ENCODE measurements at regions not wholly inside any gene's neighbourhood (a gene's known extent, or its start where the extent isn't known, plus 50 kb on each side); places are given as distances from the start of the nearest gene placed in this dataset.

DNA sequence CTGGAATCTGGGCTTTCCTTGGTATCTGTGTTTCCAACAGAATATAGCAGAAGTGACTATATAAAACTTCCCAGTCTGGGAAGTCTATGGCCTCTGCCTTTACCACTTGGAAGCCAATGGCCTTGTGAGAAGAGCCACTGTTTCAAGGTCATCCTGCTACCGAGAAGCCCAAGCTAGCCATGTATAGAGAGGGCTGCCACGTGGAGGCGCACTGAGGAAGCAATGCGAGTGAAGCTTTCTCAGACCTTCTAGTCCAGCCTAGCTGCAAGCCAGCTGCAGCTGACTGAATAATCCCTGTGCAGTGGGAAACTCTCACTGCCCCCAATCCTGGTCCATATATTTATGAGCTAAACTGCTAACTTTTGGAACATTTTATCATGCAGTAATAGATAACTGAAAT lies 661.8 kb upstream of the RIOK2 start:
- no peak for DNase-seq (ENCODE audit: low read depth in 2 of 2)

DNA sequence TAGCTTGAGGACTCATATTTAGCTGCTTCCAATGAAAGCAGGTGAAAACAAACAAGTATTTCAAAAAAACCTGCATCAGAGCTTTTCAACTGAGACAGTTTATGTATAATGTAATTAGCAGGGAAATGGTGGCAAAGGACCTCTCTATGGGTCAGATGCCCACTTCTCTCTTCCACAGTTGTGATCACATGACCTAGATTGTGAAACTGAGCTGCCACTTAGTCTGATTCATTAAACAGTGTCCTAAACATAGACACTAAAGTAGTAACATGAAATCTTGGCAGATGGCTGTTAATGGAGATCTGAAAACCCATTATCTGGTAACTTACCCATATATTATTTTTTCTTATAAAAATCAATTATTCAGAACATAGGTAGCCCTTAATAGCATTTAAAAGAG lies 663.6 kb upstream of the RIOK2 start:
- no peak for DNase-seq (ENCODE audit: low read depth in 2 of 2)

- no peak for DNase-seq (ENCODE audit: low read depth in 2 of 2)
These were observed 665.0 kb upstream of the RIOK2 start for GRCh38 chr5:97847920-97848631.

GRCh38 chr5:97851036-97851435 lies 668.0 kb upstream of the RIOK2 start:
- no peak for DNase-seq (ENCODE audit: low read depth in 2 of 2)

DNA sequence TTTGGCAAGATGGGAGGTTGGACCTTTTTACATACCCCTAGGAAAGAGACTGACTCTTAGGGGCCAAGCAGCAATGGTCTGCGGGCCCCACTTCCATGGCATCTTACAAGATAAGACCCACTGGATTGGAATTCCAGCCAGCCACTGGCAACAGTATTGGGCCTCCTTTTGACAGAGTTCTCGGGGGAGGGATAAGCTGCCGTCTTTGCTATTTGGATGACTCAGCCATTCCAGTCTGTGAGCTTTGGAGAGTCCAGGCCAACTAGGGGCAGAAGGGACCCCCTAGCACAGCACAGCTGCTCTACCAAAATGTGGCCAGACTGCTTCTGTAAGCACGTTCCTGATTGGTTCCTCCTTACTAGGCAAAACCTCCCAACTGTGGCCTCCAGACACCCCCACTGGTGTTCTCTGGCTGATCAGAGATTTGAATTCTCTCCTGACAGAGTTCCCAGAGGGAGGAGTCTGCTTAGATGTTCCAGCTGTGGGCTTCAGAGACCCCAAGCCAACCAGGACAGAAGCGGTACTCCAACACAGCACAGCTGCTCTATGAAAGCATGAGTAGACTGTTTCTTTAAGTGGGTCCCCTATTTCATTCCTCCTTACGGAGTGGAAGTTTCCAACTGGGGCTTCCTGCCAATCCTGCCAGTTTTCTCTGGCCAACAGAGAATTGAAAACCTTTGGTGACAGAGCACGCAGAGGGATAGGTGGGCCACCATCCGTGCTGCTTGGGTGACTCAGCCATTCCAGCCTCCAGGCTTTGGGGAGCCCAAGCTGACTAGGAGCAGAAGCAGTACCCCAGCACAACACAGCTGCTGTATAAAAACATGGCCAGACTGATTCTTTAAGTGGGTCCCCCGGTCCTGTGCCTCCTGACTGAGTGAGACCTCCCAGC lies 672.1 kb upstream of the RIOK2 start:
- DNase-seq (ENCODE audit: low read depth in 2 of 2): no peak

DNA sequence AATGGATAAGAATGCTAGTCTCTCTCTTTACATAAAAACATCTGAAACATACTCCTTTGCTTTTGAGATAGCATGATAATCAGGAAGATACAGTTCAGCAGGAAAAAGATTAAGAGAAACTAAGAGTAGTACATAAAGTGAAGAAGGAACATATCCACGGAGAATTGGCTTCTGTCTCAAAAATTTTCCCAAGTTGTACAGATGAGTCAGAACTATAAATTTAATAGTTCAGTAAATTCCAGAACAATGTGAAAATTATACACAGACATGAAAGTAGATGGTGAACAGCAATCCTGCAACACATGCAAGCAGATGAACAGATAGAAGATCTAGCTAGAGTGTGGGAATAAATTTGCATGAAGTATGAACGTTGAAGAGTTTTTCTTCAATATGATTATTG lies 691.4 kb upstream of the RIOK2 start:
- DNase-seq (ENCODE audit: low read depth in 2 of 2): no peak

DNA sequence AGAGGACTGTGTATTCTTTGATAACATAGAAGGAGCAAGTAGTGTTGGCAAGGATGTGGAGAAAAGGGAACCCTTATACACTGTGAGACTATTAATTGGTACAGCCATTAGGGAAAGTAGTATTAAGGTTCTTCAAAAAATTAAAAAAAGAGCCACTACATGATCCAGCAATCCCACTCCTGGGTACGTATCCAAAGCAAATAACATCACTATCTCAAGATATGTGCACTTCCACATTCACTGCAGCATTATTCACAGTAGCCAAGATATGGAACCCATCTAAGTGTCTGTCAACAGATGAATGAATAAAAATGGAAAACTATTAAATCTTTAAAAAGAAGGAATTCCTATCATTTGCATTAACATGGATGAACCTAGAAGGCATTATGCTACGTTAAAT lies 693.2 kb upstream of the RIOK2 start:
- DNase-seq (ENCODE audit: low read depth in 2 of 2): no peak

- no peak for DNase-seq (ENCODE audit: low read depth in 2 of 2)
These were observed 694.5 kb upstream of the RIOK2 start for GRCh38 chr5:97877588-97877987.

- DNase-seq (ENCODE audit: low read depth in 2 of 2): no peak
These were observed 705.4 kb upstream of the RIOK2 start for GRCh38 chr5:97888439-97888838.

GRCh38 chr5:97891971-97892370 lies 708.9 kb upstream of the RIOK2 start:
- DNase-seq (ENCODE audit: low read depth in 2 of 2): no peak

GRCh38 chr5:97903742-97904141 lies 720.7 kb upstream of the RIOK2 start:
- DNase-seq (ENCODE audit: low read depth in 2 of 2): no peak

DNA sequence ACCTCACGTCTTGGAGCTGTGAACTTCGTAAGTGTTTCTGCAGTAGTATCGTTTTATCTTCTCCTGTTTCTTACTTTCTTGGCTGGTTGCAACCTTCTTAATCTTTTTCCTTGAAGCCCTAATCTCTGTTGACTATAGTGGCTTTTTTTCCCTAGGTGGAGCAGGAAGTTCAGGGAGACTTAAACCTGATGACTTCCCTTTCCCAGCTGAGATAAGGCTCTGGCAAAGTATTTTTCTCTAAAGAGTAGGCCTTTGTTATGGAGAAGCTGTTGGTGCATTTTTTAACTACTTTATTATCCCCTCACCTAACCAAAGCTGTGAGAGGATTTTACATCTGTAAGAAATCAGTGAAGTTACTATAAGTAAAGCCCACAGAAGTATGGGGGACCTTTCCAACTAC lies 723.1 kb upstream of the RIOK2 start:
- DNase-seq (ENCODE audit: low read depth in 2 of 2): no peak

- no peak for DNase-seq (ENCODE audit: low read depth in 2 of 2)
These were observed 724.8 kb upstream of the RIOK2 start for GRCh38 chr5:97907646-97908400.

DNA sequence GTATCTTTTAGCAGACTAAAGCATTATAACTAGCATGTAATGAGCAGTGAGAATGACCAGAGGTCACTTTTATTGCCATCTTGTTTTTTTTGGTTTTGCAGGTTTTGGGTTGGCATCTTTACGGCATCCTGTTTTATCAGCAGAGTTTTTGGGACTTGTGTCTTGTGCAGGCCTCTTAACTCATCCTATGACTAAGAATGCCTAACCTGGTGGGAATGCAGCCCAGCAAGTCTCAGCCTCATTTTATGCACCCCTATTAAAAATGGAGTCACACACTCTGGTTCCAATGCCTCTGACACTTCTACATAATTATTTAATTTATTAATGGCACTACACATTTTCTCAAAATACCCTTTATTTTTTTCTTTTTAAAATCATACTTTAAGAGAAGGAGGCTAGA lies 726.5 kb upstream of the RIOK2 start:
- no peak for DNase-seq (ENCODE audit: low read depth in 2 of 2)

DNA sequence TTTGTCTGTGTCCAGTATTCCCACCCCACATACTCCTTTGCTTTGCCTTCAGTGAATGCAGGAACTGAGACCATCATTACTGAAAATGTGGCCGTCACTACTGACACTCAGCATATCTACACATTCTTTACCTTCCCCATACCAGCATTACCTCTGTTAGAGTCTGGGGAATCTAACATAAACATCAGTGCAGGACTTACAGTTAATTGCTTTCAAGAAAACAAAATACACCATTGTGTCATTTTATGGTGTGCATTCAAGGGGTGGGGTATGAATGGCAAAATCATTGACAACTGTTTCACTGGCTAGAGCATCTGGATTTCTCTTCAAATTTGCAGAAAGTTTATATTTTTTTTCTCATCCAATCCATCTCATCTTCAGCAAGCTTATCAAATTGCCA lies 731.4 kb upstream of the RIOK2 start:
- DNase-seq (ENCODE audit: low read depth in 2 of 2): no peak

DNA sequence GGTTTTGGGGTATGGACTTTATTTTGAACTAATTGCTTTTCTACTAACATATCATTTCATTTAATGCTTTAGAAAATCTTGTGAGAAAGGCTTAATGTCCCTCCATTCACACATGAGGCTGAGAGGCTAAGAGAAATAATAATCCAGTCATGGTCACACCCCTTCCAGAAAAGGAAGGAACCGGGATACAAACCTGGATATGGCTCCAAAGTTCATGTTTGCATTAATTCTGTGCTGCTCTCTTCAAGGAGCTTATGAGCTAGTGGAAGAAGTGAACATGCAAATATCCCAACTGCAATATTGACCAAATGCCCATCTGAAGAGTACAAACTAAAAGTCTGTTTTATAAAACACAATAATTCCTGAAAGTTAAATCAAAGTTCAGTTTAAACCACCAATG lies 732.1 kb upstream of the RIOK2 start:
- no peak for DNase-seq (ENCODE audit: low read depth in 2 of 2)

- DNase-seq (ENCODE audit: low read depth in 2 of 2): no peak
These were observed 735.0 kb upstream of the RIOK2 start for GRCh38 chr5:97918057-97918456.

GRCh38 chr5:97918620-97919019 lies 735.6 kb upstream of the RIOK2 start:
- no peak for DNase-seq (ENCODE audit: low read depth in 2 of 2)

DNA sequence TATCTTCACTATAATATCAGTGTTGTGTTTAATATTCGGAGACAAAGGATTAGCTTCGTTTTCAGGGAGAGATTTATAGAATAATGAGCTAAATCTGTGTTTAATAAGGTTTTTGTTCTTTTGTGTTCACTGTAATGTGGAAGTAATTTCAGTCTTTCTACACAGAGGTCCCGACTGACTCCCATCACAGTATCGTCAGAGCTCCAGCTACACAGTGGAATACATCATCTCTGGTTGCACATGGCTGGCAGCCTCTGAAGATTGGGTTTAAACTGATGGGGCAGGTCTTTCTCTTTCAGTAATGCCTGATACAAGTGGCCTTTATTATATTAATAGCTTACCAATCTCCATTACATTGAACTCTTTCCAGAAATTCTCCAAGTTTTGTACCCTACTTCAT lies 736.7 kb upstream of the RIOK2 start:
- no peak for DNase-seq (ENCODE audit: low read depth in 2 of 2)

- DNase-seq (ENCODE audit: low read depth in 2 of 2): no peak
These were observed 739.7 kb upstream of the RIOK2 start for GRCh38 chr5:97922776-97923175.

DNA sequence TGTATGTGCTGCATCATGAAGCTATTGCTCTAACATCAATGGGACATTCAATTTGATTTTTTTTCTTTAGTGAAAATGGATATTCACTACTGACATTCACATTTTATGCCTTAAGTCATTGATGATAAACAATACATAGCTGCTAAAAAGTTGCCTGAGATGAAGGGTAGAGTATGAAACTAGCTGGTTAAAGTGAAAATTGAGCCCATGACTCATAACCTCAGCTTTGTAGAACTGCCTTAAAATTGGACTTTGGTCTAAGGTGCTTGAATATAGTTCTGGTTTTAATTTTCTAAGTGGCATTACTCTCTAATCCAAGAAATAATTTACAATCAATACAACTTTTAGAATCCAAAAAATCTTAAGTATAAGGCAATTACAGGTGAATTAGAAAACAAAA lies 740.4 kb upstream of the RIOK2 start:
- no peak for DNase-seq (ENCODE audit: low read depth in 2 of 2)

- no peak for DNase-seq (ENCODE audit: low read depth in 2 of 2)
These were observed 741.0 kb upstream of the RIOK2 start for GRCh38 chr5:97923997-97924396.

DNA sequence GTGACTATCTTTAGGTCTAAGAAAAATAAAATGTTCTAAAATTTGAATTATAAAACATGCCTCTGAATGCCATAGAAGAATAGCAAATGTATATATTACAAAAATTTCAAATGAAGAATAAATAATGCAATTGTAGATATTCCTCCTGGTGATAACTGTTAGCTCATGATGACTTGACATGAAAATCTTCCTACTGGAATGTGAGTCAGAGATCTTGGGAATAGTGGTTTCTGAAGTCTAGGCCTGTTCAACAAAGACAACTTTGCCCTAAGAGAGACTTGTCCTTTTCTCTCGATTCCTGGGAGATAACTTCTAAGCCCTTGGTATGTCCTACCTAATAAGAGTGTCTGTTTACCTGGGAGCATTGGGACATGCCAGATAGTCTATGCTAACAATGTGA lies 746.3 kb upstream of the RIOK2 start:
- DNase-seq (ENCODE audit: low read depth in 2 of 2): no peak
